GM20000 (cell line): ENCODE measurements at regions not wholly inside any gene's neighbourhood (a gene's known extent, or its start where the extent isn't known, plus 50 kb on each side); places are given as distances from the start of the nearest gene placed in this dataset.

Experiments
- DNase-seq: peaks from one replicate; pipeline ENCODE4 v3.0.0; 2012; ENCODE audit warnings: low spot score
- TF ChIP-seq, protein P1 (sequence below): IDR thresholded peaks from 2 replicates; pipeline ENCODE4 v1.5.1; 2012; ENCODE audit warnings: mild to moderate bottlenecking, control low read depth; ENCODE audit errors: extremely low read depth, missing control alignments

- DNase-seq: no peak
- TF ChIP-seq, protein P1, sequence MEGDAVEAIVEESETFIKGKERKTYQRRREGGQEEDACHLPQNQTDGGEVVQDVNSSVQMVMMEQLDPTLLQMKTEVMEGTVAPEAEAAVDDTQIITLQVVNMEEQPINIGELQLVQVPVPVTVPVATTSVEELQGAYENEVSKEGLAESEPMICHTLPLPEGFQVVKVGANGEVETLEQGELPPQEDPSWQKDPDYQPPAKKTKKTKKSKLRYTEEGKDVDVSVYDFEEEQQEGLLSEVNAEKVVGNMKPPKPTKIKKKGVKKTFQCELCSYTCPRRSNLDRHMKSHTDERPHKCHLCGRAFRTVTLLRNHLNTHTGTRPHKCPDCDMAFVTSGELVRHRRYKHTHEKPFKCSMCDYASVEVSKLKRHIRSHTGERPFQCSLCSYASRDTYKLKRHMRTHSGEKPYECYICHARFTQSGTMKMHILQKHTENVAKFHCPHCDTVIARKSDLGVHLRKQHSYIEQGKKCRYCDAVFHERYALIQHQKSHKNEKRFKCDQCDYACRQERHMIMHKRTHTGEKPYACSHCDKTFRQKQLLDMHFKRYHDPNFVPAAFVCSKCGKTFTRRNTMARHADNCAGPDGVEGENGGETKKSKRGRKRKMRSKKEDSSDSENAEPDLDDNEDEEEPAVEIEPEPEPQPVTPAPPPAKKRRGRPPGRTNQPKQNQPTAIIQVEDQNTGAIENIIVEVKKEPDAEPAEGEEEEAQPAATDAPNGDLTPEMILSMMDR: no peak
Measured at GRCh38 chr18:47404845-47405244, 153.4 kb upstream of the SKOR2 start.

GRCh38 chr18:47403949-47404348 is 152.5 kb upstream of the SKOR2 start:
- TF ChIP-seq, protein P1: no peak
- DNase-seq: no peak

DNA sequence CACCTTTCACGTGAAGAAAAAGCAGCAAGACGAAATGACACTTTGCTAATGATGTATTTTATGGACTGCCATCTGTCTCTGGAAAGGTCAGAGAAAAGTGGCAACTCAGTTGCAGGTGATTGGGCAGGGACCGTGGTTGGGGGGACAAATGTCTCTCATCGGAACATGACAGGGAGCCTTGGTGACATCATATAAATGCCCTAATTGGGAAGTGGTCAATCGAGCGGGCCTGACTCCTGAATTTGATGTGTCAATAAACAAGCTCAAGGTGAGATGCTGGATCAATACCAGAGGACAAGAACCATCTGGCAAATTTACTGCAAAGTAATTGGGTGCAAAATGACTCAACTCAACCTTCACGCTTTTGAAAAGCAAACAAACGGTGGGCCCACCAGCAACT is 151.9 kb upstream of the SKOR2 start:
- TF ChIP-seq, protein P1: no peak

DNA sequence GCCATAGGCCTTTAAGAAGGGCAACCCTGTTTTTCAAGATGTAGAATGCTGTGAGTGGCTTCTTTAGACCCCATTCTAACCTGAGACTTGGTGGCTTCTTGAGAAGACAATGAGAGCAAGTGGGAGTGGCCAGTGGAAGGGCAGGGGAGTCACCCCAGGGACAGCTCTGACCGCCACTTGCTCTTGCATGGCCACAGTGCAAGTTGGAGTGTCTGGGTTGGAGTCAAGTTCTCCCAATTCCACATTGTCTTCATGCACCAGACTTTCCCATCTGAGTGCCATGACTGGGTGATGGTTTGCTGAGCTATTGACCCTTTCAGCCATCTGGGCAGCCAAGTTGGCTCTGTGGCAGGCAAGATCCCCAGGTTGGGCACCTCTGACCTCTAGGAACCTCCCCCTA is 148.0 kb upstream of the SKOR2 start:
- TF ChIP-seq, protein P1: no peak
- DNase-seq: no peak

More for the DNA sequence above, 151.9 kb upstream of the SKOR2 start:
- DNase-seq: no peak

DNA sequence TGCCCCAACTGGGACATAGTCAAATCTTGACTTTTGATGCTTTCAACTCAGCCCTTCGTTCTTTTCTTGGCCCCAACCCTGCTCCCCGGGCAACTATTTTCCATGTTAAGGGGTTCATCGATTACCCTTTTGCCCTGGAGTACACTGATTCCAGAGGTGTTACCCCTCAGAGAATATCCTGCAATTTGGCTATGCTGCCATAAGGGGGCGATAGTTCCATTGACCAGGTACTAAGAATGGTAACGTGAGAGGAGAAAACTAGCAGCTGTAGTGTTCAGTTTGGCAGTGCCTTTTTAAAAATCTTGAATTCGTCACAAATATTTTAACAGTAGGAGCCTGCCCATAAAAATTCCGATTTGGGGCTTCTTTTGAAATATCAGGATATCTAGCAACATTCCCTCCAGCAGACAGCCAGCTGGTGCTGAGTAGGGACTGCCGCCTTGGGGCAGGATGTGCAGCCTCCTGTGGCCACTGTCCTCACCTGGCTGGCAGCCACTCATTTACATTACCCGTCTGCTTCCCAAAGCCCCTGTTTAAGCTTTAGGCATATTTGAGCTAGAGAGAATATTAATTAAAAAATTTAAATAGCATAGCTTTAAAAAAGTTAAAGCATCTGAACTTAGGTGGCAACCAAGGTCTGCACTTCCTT is 146.3 kb upstream of the SKOR2 start:
- peak; percentile 38 for DNase-seq
- TF ChIP-seq, protein P1: no peak

DNA sequence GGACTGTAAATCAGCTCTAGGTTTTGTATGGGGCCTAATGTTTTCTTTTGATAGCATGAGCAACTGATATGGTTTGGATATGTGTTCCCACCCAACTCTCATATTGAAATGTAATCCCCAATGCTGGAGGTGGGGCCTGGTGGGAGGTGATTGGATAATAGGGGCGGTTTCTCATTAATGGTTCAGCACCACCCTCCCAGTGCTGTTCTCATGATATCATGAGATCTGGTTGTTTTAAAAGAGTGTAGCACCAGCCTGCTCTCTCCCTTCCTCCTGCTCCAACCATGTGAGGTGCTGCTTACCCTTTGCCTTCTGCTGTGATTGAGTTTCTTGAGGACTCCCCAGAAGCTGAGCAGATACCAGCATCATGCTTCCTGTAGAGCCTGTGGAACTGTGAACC is 140.2 kb upstream of the SKOR2 start:
- no peak for DNase-seq
- TF ChIP-seq, protein P1: no peak

DNA sequence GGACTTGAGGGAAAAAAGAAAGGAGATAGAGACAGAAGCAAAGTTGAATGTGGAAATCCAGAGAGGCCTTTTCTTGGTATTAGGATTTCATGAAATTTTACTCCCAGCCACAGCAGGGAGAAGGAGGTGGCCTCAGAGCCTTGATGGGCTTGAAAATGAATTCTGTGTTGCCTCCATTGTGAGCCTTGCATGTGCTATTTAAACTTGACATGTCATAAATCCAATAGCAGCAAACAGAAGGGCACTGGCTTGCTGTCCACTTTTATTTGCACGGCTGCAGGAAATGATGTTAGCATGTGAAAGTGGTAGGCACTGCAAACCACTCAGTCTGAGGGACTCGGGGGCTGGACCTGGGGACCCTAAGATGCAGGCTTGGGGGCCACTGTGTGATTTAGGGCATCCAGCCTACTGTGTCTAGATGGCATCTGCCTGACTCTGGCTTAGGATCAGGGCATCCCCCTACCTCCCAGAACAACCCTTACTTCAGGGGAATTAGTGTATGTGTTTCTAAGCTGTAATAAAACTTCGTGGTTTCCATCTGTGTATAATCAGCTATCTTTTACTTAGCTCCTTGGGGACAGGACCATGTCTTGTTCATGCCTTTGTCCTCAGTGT is 139.1 kb upstream of the SKOR2 start:
- TF ChIP-seq, protein P1: no peak
- no peak for DNase-seq
